ENCODE measurements at regions not wholly inside any gene's neighbourhood (a gene's known extent, or its start where the extent isn't known, plus 50 kb on each side); places are given as distances from the start of the nearest gene placed in this dataset.

DNA sequence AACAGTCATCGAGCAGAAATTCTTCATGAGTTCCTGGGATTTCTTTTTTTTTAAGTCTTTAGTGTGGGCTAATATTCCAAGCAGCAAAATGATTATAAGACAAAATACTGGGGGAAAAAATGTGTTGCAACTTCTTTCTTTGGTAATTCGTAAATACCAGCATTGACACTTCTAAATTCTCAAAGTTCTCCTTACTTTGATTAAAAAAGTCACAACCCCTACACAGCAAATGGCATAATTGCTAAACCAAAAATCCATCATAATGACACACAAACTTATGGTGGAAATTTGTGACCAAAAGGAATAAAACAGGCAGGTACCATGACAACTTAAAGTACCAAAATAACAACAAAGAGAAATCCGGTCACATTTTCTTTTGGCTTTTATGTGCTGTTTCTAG, 585.2 kb upstream of the PKN2 start:
- H3K9ac ChIP-seq (ENCODE audit: low read depth in 1 of 2, low read length in 2 of 2) = no peak overlapping the region
- TF ChIP-seq GABPA (IDR thresholded peaks at IDR 0.05 in 1 of 2, conservative IDR thresholded peaks at IDR 0.05 in 1 of 2) = no peak
- TF ChIP-seq HNF4G (IDR thresholded peaks at IDR 0.05) = no peak
- TF ChIP-seq YY1 (IDR thresholded peaks at IDR 0.05) = no peak
- TF ChIP-seq, protein P1, sequence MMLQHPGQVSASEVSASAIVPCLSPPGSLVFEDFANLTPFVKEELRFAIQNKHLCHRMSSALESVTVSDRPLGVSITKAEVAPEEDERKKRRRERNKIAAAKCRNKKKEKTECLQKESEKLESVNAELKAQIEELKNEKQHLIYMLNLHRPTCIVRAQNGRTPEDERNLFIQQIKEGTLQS (IDR thresholded peaks at IDR 0.05) = no peak
- no peak for TF ChIP-seq TAF1 (conservative IDR thresholded peaks at IDR 0.05)
- TF ChIP-seq JUND (IDR thresholded peaks at IDR 0.05) = no peak
- H3K4me1 ChIP-seq (ENCODE audit: control insufficient read depth in 4 of 4, insufficient read depth in 4 of 4, low read length in 3 of 4) = no peaks in the 10 kb centered on the region
- H3K27ac ChIP-seq (ENCODE audit: low read depth in 1 of 2, low read length in 2 of 2) = no peak overlapping the region
- no peaks in the 10 kb centered on the region for H3K36me3 ChIP-seq (ENCODE audit: control insufficient read depth in 4 of 4, insufficient read depth in 3 of 4, low read depth in 1 of 4, low read length in 3 of 4)
- H3K4me3 ChIP-seq (ENCODE audit: low read depth in 1 of 3, low read length in 3 of 3) = no peak overlapping the region
- no peaks in the 10 kb centered on the region for H3K27me3 ChIP-seq (ENCODE audit: control insufficient read depth in 4 of 4, insufficient read depth in 4 of 4, low read length in 3 of 4)
- 82% methylated on average over 3 of the region's 3 CpGs for WGBS
- no peaks in the 10 kb centered on the region for H3K9me3 ChIP-seq (ENCODE audit: control insufficient read depth in 4 of 4, low read length in 3 of 4)
- no peak for DNase-seq (ENCODE audit: low spot score)

DNA sequence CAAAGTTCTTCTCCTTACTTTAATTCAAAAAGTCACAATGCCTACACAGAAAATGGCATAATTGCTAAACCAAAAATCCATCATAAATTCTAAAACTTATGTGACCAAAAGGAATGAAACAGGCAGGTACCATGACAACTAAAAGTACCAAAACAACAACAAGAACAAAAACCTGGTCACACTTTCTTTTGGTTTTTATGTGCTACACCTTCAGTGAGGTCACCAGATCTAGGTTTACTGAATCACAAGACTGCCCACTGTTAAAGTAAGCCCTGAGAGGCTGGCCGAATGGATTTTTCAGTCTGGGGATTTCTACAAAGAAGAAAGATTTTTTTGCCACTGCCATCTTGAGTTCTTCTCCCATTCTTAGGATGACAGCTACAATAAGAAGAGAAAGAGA, 583.0 kb upstream of the PKN2 start:
- Histone ChIP-seq H3K4me3 (ENCODE audit: low read depth in 1 of 3, low read length in 3 of 3) (no peak overlapping the region), H3K9me3 (ENCODE audit: control insufficient read depth in 4 of 4, low read length in 3 of 4) (no peaks in the 10 kb centered on the region), H3K36me3 (ENCODE audit: control insufficient read depth in 4 of 4, insufficient read depth in 3 of 4, low read depth in 1 of 4, low read length in 3 of 4) (no peaks in the 10 kb centered on the region), H3K9ac (ENCODE audit: low read depth in 1 of 2, low read length in 2 of 2) (no peak overlapping the region), H3K4me1 (ENCODE audit: control insufficient read depth in 4 of 4, insufficient read depth in 4 of 4, low read length in 3 of 4) (peaks cover 0 to 2% (median 0%) of the 10 kb centered on the region in 4 donors), H3K27me3 (ENCODE audit: control insufficient read depth in 4 of 4, insufficient read depth in 4 of 4, low read length in 3 of 4) (no peaks in the 10 kb centered on the region), H3K27ac (ENCODE audit: low read depth in 1 of 2, low read length in 2 of 2) (no peak overlapping the region)
- no peak for DNase-seq (ENCODE audit: low spot score)
- 92% methylated on average over 1 of the region's 1 CpG for WGBS
- TF ChIP-seq, protein P2, sequence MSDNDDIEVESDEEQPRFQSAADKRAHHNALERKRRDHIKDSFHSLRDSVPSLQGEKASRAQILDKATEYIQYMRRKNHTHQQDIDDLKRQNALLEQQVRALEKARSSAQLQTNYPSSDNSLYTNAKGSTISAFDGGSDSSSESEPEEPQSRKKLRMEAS (IDR thresholded peaks at IDR 0.05) = no peak
- no peak for TF ChIP-seq RXRA (IDR thresholded peaks at IDR 0.05)
- no peak for TF ChIP-seq GABPA (IDR thresholded peaks at IDR 0.05 in 1 of 2, conservative IDR thresholded peaks at IDR 0.05 in 1 of 2)

DNA sequence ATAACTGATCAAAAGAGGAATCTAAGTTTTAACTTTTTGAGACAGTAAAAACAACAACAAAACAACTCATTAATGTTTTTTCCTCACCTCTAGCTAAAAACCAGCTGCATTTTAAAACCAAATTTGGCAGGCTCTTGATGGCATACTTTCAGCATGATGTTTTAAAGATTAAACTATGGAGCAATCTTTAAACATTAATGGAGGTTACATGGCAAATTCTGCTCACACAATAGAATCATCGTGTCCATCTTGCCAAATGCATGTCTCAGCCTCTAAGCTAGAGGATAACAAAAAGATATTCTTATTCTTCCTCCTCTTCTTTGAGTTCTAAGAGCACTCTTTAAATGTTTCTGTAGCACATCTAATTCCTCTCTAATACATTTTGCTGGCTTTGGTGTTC, 579.8 kb upstream of the PKN2 start:
- H3K9ac ChIP-seq (ENCODE audit: low read depth in 1 of 2, low read length in 2 of 2) = no peak overlapping the region
- H3K27ac ChIP-seq (ENCODE audit: low read depth in 1 of 2, low read length in 2 of 2) = no peak overlapping the region
- H3K27me3 ChIP-seq (ENCODE audit: control insufficient read depth in 4 of 4, insufficient read depth in 4 of 4, low read length in 3 of 4) = no peaks in the 10 kb centered on the region
- WGBS = 27% methylated on average over 1 of the region's 1 CpG
- TF ChIP-seq JUND (IDR thresholded peaks at IDR 0.05) (peak in 1 of 2 donors; percentile 48), YY1 (IDR thresholded peaks at IDR 0.05) (peak; percentile 87)
- TF ChIP-seq, protein P1 (IDR thresholded peaks at IDR 0.05) = no peak
- no peaks in the 10 kb centered on the region for H3K9me3 ChIP-seq (ENCODE audit: control insufficient read depth in 4 of 4, low read length in 3 of 4)
- H3K4me3 ChIP-seq (ENCODE audit: low read depth in 1 of 3, low read length in 3 of 3) = no peak overlapping the region
- H3K36me3 ChIP-seq (ENCODE audit: control insufficient read depth in 4 of 4, insufficient read depth in 3 of 4, low read depth in 1 of 4, low read length in 3 of 4) = no peaks in the 10 kb centered on the region
- DNase-seq (ENCODE audit: low spot score) = no peak
- peaks cover 0 to 2% (median 0%) of the 10 kb centered on the region in 4 donors for H3K4me1 ChIP-seq (ENCODE audit: control insufficient read depth in 4 of 4, insufficient read depth in 4 of 4, low read length in 3 of 4)

DNA sequence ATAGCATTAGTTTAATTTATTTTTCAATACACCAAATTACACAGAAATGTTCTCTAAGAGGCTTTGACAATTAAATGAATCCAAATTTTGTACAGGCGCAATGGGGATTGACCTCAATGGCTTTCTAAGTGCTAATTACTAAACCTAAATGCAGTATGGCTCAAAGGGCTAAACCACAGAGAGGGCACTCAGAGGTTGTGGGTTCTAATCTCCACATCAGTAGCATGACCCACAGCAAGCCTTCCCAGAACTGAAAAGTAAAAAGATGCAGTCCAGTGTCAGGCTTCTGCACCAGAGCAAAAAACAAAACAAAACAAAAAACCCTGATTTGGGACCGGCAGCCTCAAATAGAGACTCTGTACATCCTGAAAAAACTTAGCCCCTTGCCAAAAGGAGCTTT, 579.2 kb upstream of the PKN2 start:
- Histone ChIP-seq H3K4me1 (ENCODE audit: control insufficient read depth in 4 of 4, insufficient read depth in 4 of 4, low read length in 3 of 4) (peaks cover 0 to 2% (median 0%) of the 10 kb centered on the region in 4 donors), H3K27ac (ENCODE audit: low read depth in 1 of 2, low read length in 2 of 2) (no peak overlapping the region), H3K36me3 (ENCODE audit: control insufficient read depth in 4 of 4, insufficient read depth in 3 of 4, low read depth in 1 of 4, low read length in 3 of 4) (no peaks in the 10 kb centered on the region), H3K27me3 (ENCODE audit: control insufficient read depth in 4 of 4, insufficient read depth in 4 of 4, low read length in 3 of 4) (no peaks in the 10 kb centered on the region), H3K9ac (ENCODE audit: low read depth in 1 of 2, low read length in 2 of 2) (no peak overlapping the region), H3K4me3 (ENCODE audit: low read depth in 1 of 3, low read length in 3 of 3) (no peak overlapping the region), H3K9me3 (ENCODE audit: control insufficient read depth in 4 of 4, low read length in 3 of 4) (no peaks in the 10 kb centered on the region)
- WGBS = 94% methylated on average over 2 of the region's 2 CpGs
- DNase-seq (ENCODE audit: low spot score) = no peak
- TF ChIP-seq JUND (IDR thresholded peaks at IDR 0.05) = no peak
- TF ChIP-seq SP1 (IDR thresholded peaks at IDR 0.05) = no peak
- no peak for TF ChIP-seq GABPA (IDR thresholded peaks at IDR 0.05 in 1 of 2, conservative IDR thresholded peaks at IDR 0.05 in 1 of 2)
- TF ChIP-seq TAF1 (conservative IDR thresholded peaks at IDR 0.05) = no peak
- TF ChIP-seq YY1 (IDR thresholded peaks at IDR 0.05) = no peak
- TF ChIP-seq, protein P3, sequence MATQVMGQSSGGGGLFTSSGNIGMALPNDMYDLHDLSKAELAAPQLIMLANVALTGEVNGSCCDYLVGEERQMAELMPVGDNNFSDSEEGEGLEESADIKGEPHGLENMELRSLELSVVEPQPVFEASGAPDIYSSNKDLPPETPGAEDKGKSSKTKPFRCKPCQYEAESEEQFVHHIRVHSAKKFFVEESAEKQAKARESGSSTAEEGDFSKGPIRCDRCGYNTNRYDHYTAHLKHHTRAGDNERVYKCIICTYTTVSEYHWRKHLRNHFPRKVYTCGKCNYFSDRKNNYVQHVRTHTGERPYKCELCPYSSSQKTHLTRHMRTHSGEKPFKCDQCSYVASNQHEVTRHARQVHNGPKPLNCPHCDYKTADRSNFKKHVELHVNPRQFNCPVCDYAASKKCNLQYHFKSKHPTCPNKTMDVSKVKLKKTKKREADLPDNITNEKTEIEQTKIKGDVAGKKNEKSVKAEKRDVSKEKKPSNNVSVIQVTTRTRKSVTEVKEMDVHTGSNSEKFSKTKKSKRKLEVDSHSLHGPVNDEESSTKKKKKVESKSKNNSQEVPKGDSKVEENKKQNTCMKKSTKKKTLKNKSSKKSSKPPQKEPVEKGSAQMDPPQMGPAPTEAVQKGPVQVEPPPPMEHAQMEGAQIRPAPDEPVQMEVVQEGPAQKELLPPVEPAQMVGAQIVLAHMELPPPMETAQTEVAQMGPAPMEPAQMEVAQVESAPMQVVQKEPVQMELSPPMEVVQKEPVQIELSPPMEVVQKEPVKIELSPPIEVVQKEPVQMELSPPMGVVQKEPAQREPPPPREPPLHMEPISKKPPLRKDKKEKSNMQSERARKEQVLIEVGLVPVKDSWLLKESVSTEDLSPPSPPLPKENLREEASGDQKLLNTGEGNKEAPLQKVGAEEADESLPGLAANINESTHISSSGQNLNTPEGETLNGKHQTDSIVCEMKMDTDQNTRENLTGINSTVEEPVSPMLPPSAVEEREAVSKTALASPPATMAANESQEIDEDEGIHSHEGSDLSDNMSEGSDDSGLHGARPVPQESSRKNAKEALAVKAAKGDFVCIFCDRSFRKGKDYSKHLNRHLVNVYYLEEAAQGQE (IDR thresholded peaks at IDR 0.05) = no peak
- TF ChIP-seq, protein P4, sequence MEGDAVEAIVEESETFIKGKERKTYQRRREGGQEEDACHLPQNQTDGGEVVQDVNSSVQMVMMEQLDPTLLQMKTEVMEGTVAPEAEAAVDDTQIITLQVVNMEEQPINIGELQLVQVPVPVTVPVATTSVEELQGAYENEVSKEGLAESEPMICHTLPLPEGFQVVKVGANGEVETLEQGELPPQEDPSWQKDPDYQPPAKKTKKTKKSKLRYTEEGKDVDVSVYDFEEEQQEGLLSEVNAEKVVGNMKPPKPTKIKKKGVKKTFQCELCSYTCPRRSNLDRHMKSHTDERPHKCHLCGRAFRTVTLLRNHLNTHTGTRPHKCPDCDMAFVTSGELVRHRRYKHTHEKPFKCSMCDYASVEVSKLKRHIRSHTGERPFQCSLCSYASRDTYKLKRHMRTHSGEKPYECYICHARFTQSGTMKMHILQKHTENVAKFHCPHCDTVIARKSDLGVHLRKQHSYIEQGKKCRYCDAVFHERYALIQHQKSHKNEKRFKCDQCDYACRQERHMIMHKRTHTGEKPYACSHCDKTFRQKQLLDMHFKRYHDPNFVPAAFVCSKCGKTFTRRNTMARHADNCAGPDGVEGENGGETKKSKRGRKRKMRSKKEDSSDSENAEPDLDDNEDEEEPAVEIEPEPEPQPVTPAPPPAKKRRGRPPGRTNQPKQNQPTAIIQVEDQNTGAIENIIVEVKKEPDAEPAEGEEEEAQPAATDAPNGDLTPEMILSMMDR (IDR thresholded peaks at IDR 0.05; ENCODE audit: low read depth, low read length, missing input control) = no peak
- TF ChIP-seq, protein P1 (IDR thresholded peaks at IDR 0.05) = no peak
- no peak for TF ChIP-seq HNF4A (conservative IDR thresholded peaks at IDR 0.05)
- TF ChIP-seq, protein P2 (IDR thresholded peaks at IDR 0.05) = no peak
- TF ChIP-seq RXRA (IDR thresholded peaks at IDR 0.05) = no peak
- TF ChIP-seq EGR1 (IDR thresholded peaks at IDR 0.05; ENCODE audit: low read depth in 2 of 2) = no peak
